MCF 10A (cell line): ENCODE measurements at regions not wholly inside any gene's neighbourhood (a gene's known extent, or its start where the extent isn't known, plus 50 kb on each side); places are given as distances from the start of the nearest gene placed in this dataset.

Experiments
- BruUV-seq: library from RNA; stranded (reverse); fragments of 400-500 nt; replicated peaks from 2 replicates; lab custom pipeline; 2021; lab: Mats Ljungman, UMichigan
- CTCF ChIA-PET: fragments of 300-600 bp; sonication (Branson Sonifier 250); formaldehyde crosslinking; extraction: SDS; loops from one replicate; lab custom pipeline; 2021; ENCODE audit warnings: antibody characterized with exemption, inconsistent platforms; lab: Yijun Ruan, JAX
- POLR2A ChIA-PET: fragments of 300-600, 350-650 bp; sonication (Branson Sonifier 250); formaldehyde crosslinking; extraction: SDS; loops from one replicate; lab custom pipeline; 2020; ENCODE audit warnings: antibody characterized with exemption, inconsistent platforms; lab: Yijun Ruan, JAX
- DNase-seq: peaks from one replicate; pipeline ENCODE4 v3.0.0-alpha.2; 2018; ENCODE audit not compliant: unreplicated experiment
- H3K27ac Mint-ChIP-seq: one replicate; pipeline ENCODE4 v1.8.0; 2022; ENCODE audit warnings: mild to moderate bottlenecking, low read depth, mixed read lengths; ENCODE audit not compliant: unreplicated experiment
- H3K27me3 Mint-ChIP-seq: one replicate; pipeline ENCODE4 v1.8.0; 2022; ENCODE audit warnings: mixed read lengths; ENCODE audit not compliant: insufficient read depth, unreplicated experiment
- H3K36me3 Mint-ChIP-seq: one replicate; pipeline ENCODE4 v1.8.0; 2022; ENCODE audit warnings: mild to moderate bottlenecking, moderate library complexity, mixed read lengths; ENCODE audit not compliant: insufficient read depth, unreplicated experiment
- H3K4me1 Mint-ChIP-seq: one replicate; pipeline ENCODE4 v1.8.0; 2022; ENCODE audit warnings: mixed read lengths; ENCODE audit not compliant: insufficient read depth, unreplicated experiment
- H3K4me3 Mint-ChIP-seq: one replicate; pipeline ENCODE4 v1.8.0; 2022; ENCODE audit warnings: mild to moderate bottlenecking, moderate library complexity, mixed read lengths; ENCODE audit not compliant: unreplicated experiment
- H3K9me3 Mint-ChIP-seq: one replicate; pipeline ENCODE4 v1.8.0; 2022; ENCODE audit warnings: mixed read lengths; ENCODE audit not compliant: unreplicated experiment
- CTCF ChIP-seq: fragments of 200-600 bp; IDR thresholded peaks from one replicate; pipeline ENCODE4 v1.8.0; 2022; ENCODE audit warnings: antibody characterized with exemption, mild to moderate bottlenecking; ENCODE audit not compliant: unreplicated experiment
- intact Hi-C: fragments of 100-400 bp; cut with micrococcal nuclease; formaldehyde crosslinking; loops from 2 replicates; pipeline ENCODE4 v1.14.1; 2022

- POLR2A ChIA-PET = no interaction called here
- no TSS peak for BruUV-seq
- Mint-ChIP-seq H3K9me3 (peaks cover 61% of the 10 kb centered on the region), H3K36me3 (no peaks in the 10 kb centered on the region), H3K4me3 (no peak overlapping the region), H3K27ac (no peak overlapping the region), H3K27me3 (no peaks in the 10 kb centered on the region), H3K4me1 (no peaks in the 10 kb centered on the region)
- CTCF ChIA-PET = interaction anchor here (0.6 to 0.9 kb wide), 2 partner anchors 165 to 280 kb away, joined by 3 to 4 read pairs; no protein-coding TSS in a partner anchor
- intact Hi-C loops = no loop called here
- no peak for DNase-seq
- TF ChIP-seq CTCF = no peak
Observed at GRCh38 chr12:5134861-5135525, 91.3 kb downstream of the KCNA5 start.

GRCh38 chr12:5138256-5138655 lies 94.6 kb downstream of the KCNA5 start:
- Mint-ChIP-seq H3K4me1 (no peaks in the 10 kb centered on the region), H3K36me3 (no peaks in the 10 kb centered on the region), H3K9me3 (peaks cover 49% of the 10 kb centered on the region), H3K27me3 (no peaks in the 10 kb centered on the region), H3K4me3 (no peak overlapping the region), H3K27ac (no peak overlapping the region)
- BruUV-seq = no TSS peak
- ChIA-PET POLR2A (no interaction called here), CTCF (no interaction called here)
- no peak for TF ChIP-seq CTCF
- no peak for DNase-seq
- intact Hi-C loops = no loop called here

GRCh38 chr12:5138845-5139244 lies 95.2 kb downstream of the KCNA5 start:
- Mint-ChIP-seq H3K4me1 (no peaks in the 10 kb centered on the region), H3K4me3 (no peak overlapping the region), H3K36me3 (no peaks in the 10 kb centered on the region), H3K27ac (no peak overlapping the region), H3K9me3 (peaks cover 49% of the 10 kb centered on the region), H3K27me3 (no peaks in the 10 kb centered on the region)
- ChIA-PET CTCF (no interaction called here), POLR2A (no interaction called here)
- intact Hi-C loops = no loop called here
- DNase-seq = no peak
- BruUV-seq = no TSS peak
- TF ChIP-seq CTCF = no peak

- POLR2A ChIA-PET = no interaction called here
Observed at GRCh38 chr12:5139751-5140150, 96.1 kb downstream of the KCNA5 start.

More at GRCh38 chr12:5139751-5140150, 96.1 kb downstream of the KCNA5 start:
- CTCF ChIA-PET = interaction anchor here (0.6 kb wide), 1 partner anchor 51 kb away, joined by 3 read pairs; no protein-coding TSS in a partner anchor
- Mint-ChIP-seq H3K4me3 (no peak overlapping the region), H3K9me3 (peaks cover 58% of the 10 kb centered on the region), H3K27me3 (no peaks in the 10 kb centered on the region), H3K4me1 (no peaks in the 10 kb centered on the region), H3K36me3 (no peaks in the 10 kb centered on the region), H3K27ac (no peak overlapping the region)
- BruUV-seq = no TSS peak
- no peak for TF ChIP-seq CTCF
- DNase-seq = no peak
- intact Hi-C loops = no loop called here
